ENCODE measurements at regions not wholly inside any gene's neighbourhood (a gene's known extent, or its start where the extent isn't known, plus 50 kb on each side); places are given as distances from the start of the nearest gene placed in this dataset.

- TF ChIP-seq EZH2 (optimal IDR thresholded peaks at IDR 0.05; ENCODE audit: low read depth, low read length) (no peak), CTCF (IDR thresholded peaks at IDR 0.05; ENCODE audit: low read length) (no peak), EZH2phosphoT487 (IDR thresholded peaks at IDR 0.05; ENCODE audit: low read length) (no peak)
Observed at GRCh38 chr2:41417511-41417910, 630.3 kb upstream of the PKDCC start.

Data from MM.1S (cell line).